Skeletal muscle cell (primary cell): ENCODE measurements at regions not wholly inside any gene's neighbourhood (a gene's known extent, or its start where the extent isn't known, plus 50 kb on each side); places are given as distances from the start of the nearest gene placed in this dataset.
A peak's percentile ranks its signal among the peaks of the same experiment; 100 is the strongest.

ENCODE experiments used
- DNase-seq: peaks from one replicate; pipeline ENCODE4 v3.0.0-alpha.2; 2010; ENCODE audit warnings: low read depth
- H3K4me3 ChIP-seq: 2 replicates; pipeline ENCODE4 v1.5.1; 2011; ENCODE audit warnings: low read depth, mild to moderate bottlenecking, control low read depth, low read length, moderate library complexity

DNA sequence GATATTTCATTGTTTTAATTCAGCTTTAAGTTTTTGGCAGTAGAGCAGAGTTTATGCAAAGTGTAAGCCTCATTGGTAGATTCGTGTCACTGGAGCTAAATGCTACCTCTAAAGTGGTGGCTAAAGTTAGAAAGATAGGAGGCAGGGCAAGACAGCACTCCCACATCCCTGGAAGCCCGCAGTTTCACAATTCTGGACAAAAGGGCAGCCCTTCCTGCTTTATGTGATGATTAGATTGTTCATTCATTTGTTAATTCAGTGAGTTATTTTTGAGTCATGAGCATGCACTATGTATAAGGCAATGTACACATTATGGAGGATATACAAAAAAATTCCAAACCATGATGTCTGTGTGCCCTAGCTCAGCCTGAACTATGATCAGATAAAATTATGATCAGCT is 52.1 kb upstream of the EIF3M start:
- DNase-seq = peak; percentile 8
- no peak overlapping the region for H3K4me3 ChIP-seq

DNA sequence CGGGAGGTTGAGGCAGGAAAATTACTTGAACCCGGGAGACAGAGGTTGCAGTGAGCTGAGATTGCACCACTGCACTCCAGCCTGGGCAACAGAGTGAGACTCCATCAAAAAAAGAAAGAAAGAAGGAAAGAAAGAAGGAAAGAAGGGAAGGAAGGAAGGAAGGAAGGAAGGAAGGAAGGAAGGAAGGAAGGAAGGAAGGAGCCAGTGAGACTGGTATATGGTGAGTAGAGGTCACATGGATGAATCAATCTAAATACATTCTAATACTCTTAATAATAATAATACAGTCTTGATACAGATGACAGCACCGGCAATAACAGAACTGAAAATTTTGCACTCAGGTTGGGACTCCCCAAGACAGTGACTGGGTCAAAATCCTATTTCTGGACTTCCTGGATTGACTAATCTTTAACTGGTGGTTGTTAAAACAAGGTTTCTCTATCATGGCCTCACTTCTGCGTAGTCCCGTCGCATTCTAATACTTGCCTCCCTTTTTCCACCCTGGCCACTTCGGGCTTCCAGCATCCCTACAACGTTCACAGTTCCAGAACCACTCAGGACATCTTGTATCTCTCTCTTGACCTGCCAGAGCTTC is 53.5 kb upstream of the EIF3M start:
- no peak for DNase-seq
- H3K4me3 ChIP-seq = no peak overlapping the region

GRCh38 chr11:32527261-32528175 is 56.1 kb upstream of the EIF3M start:
- H3K4me3 ChIP-seq = no peak overlapping the region
- DNase-seq = no peak

DNA sequence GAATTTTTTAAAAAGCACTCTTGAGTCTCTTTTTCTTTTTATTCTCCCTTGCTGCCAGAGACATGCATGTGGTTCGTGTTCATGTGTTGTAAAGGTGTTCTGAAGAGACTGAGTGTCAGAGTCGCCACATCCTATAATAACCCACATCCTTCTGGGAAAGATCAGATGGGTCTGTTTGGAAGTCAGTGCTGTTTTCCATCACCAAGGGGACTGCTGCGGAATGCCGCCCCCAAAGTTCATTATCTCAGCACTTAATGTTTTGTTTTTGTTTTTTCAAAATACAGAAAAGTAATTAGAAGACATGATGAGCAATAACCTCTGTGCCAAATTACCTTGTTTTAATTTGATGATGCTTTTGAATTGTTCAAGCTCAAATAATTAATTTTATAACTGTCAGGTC is 56.9 kb upstream of the EIF3M start:
- H3K4me3 ChIP-seq = no peak overlapping the region

DNA sequence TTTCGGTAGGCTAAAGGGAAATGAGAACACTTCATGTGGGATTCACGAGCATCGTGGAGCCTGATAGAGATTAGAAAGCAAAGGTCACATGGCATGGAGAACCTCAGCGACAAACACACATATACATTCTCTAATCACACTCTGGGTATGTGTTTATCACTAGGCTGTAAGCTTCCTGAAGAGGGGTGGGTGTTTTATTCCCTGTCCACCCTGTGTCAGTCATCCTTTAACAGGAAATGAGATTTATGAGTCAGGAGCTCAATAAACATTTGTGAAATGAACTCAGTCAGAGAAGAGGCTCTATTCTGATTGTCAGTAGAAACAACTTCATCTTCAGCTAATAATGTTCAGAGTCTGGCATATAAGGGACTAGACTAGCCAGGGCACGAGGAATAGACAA is 71.7 kb upstream of the EIF3M start:
- DNase-seq = no peak
- no peak overlapping the region for H3K4me3 ChIP-seq

More for the DNA sequence above, 56.9 kb upstream of the EIF3M start:
- DNase-seq = no peak

GRCh38 chr11:32510039-32510438 is 73.6 kb upstream of the EIF3M start:
- DNase-seq = no peak
- H3K4me3 ChIP-seq = no peak overlapping the region

GRCh38 chr11:32508780-32509179 is 73.4 kb upstream of the WT1 start:
- no peak for DNase-seq
- H3K4me3 ChIP-seq = no peak overlapping the region

DNA sequence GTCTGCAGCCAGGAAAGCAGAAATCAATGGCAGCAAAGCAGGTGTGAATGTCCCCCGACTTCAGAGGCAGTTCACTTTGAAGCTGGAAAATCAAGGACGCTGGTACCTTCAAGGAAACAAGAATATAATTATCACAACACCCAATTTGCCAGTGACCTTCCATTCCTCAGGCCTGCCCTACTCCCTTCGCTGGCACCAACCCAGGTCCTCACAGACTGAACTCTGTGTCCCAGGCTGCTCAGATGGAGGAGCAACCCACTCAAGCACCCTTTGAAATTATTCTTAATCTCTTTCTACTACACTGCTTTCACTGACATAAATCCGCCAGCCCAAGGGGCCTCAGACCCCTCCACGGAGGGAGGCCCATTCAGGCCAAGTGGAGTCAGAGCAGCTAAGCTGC is 64.7 kb upstream of the WT1 start:
- DNase-seq = no peak
- no peak overlapping the region for H3K4me3 ChIP-seq

DNA sequence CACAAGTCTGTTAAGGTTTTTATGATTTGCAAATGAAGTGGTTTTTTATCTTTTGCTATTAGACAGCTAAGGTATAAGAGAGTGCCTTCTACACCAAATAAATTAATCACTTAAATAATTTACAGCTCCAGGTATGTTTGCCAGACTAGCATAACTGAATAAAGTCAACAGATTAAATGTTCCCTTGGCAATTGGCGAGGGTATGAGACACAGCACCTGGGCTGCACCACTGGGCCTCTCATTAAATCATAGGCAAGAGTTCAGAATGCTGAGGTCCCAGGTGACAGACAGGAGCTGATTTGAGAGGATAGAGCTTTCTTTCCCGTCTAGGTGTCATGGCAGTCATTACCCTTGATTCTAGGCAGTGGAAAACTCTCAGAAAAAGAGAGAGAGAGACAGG is 62.6 kb upstream of the WT1 start:
- H3K4me3 ChIP-seq = no peak overlapping the region
- DNase-seq = no peak

GRCh38 chr11:32494629-32495028 is 59.3 kb upstream of the WT1 start:
- H3K4me3 ChIP-seq = no peak overlapping the region
- no peak for DNase-seq

DNA sequence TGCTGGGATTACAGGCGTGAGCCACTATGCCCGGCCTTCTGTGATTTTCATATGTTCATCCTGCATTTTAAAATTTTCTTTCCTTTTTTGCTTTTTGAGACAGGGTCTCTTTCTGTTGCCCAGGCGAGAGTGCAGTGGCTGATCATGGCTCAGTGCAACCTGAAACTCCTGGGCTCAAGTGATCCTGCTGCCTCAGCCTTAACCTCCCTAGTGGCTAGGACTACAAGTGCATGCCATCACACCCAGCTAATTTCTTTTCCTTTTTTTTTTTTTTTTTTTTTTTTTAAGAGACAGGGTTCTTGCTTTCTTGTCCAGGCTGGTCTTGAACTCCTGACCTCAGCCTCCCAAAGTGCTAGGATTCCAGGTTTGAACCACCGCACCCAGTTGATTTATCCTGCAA is 54.1 kb upstream of the WT1 start:
- no peak for DNase-seq
- no peak overlapping the region for H3K4me3 ChIP-seq

DNA sequence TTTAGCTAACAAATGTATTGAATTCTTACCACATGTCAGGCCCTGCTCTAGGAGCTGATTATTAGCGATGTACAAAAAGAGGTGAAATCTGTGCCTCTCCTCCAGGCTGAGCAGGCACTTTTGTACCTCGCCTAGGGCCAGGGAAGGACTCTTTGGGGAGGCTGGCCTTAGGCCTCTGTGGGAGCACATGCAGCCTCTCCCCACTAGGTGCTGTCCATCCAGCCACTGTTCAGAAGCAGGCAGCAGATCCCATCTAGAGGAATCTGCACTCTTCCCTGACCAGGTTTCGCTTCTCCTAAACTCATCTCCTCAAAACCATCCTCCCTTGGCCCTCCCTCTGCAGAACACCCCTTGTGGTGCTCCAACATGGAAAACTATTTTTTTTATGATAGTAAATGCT is 51.9 kb upstream of the WT1 start:
- no peak for DNase-seq
- H3K4me3 ChIP-seq = no peak overlapping the region

GRCh38 chr11:32485733-32486132 is 50.4 kb upstream of the WT1 start:
- DNase-seq = no peak
- no peak overlapping the region for H3K4me3 ChIP-seq
